ENCODE measurements at regions not wholly inside any gene's neighbourhood (a gene's known extent, or its start where the extent isn't known, plus 50 kb on each side); places are given as distances from the start of the nearest gene placed in this dataset.

GRCh38 chr5:93141969-93142368, 439.1 kb downstream of the NR2F1-AS1 start:
- TF ChIP-seq CTCF (IDR thresholded peaks at IDR 0.05) = no peak
- no peak for TF ChIP-seq POLR2A (IDR thresholded peaks at IDR 0.05)
